ENCODE measurements at regions not wholly inside any gene's neighbourhood (a gene's known extent, or its start where the extent isn't known, plus 50 kb on each side); places are given as distances from the start of the nearest gene placed in this dataset.

- DNase-seq (ENCODE audit: low read depth in 2 of 2), result no peak
- H3K4me3 ChIP-seq (replicated peaks in 1 of 2; ENCODE audit: low read depth in 2 of 2, low read length in 2 of 2), result no peak overlapping the region
- TF ChIP-seq CTCF (IDR thresholded peaks at IDR 0.05; ENCODE audit: low read depth, low read length), result no peak
Observed at GRCh38 chr10:131513901-131514300, 202.4 kb upstream of the TCERG1L start.

- peak in 1 of 2 donors; percentile 2 for DNase-seq (ENCODE audit: low read depth in 2 of 2)
- TF ChIP-seq CTCF (IDR thresholded peaks at IDR 0.05; ENCODE audit: low read depth, low read length), result no peak
- H3K4me3 ChIP-seq (replicated peaks in 1 of 2; ENCODE audit: low read depth in 2 of 2, low read length in 2 of 2), result no peak overlapping the region
Observed at GRCh38 chr10:131514454-131514853, 202.9 kb upstream of the TCERG1L start.

GRCh38 chr10:131516285-131516684 is 204.8 kb upstream of the TCERG1L start:
- DNase-seq (ENCODE audit: low read depth in 2 of 2), result no peak
- H3K4me3 ChIP-seq (replicated peaks in 1 of 2; ENCODE audit: low read depth in 2 of 2, low read length in 2 of 2), result no peak overlapping the region
- TF ChIP-seq CTCF (IDR thresholded peaks at IDR 0.05; ENCODE audit: low read depth, low read length), result no peak

- no peak for TF ChIP-seq CTCF (IDR thresholded peaks at IDR 0.05; ENCODE audit: low read depth, low read length)
- H3K4me3 ChIP-seq (replicated peaks in 1 of 2; ENCODE audit: low read depth in 2 of 2, low read length in 2 of 2), result no peak overlapping the region
- DNase-seq (ENCODE audit: low read depth in 2 of 2), result no peak
Observed at GRCh38 chr10:131517781-131518180, 206.3 kb upstream of the TCERG1L start.

GRCh38 chr10:131519723-131520605 is 208.4 kb upstream of the TCERG1L start:
- no peak for TF ChIP-seq CTCF (IDR thresholded peaks at IDR 0.05; ENCODE audit: low read depth, low read length)

GRCh38 chr10:131531265-131532190 is 220.0 kb upstream of the TCERG1L start:
- no peak for DNase-seq (ENCODE audit: low read depth in 2 of 2)
- no peak for TF ChIP-seq CTCF (IDR thresholded peaks at IDR 0.05; ENCODE audit: low read depth, low read length)
- H3K4me3 ChIP-seq (replicated peaks in 1 of 2; ENCODE audit: low read depth in 2 of 2, low read length in 2 of 2), result no peak overlapping the region

More at GRCh38 chr10:131519723-131520605, 208.4 kb upstream of the TCERG1L start:
- DNase-seq (ENCODE audit: low read depth in 2 of 2), result no peak
- H3K4me3 ChIP-seq (replicated peaks in 1 of 2; ENCODE audit: low read depth in 2 of 2, low read length in 2 of 2), result no peak overlapping the region

Data from cardiac fibroblast (primary cell).